Stimulated activated CD4-positive, alpha-beta T cell treated with anti-CD3 and anti-CD28 coated beads, Interleukin-4, amount 100 ng/mL, for 48 hours (primary cell): ENCODE measurements at regions not wholly inside any gene's neighbourhood (a gene's known extent, or its start where the extent isn't known, plus 50 kb on each side); places are given as distances from the start of the nearest gene placed in this dataset.

ENCODE experiments used
- DNase-seq, 2 donors: peaks; one replicate each; pipeline ENCODE4 v3.0.0-alpha.2; 2020; ENCODE audit warnings: low read depth in 2 of 2

- DNase-seq, result no peak
These were observed 277.6 kb downstream of the ZEB2 start for GRCh38 chr2:144242311-144242710.

- DNase-seq, result no peak
These were observed 278.1 kb downstream of the ZEB2 start for GRCh38 chr2:144241801-144242200.

DNA sequence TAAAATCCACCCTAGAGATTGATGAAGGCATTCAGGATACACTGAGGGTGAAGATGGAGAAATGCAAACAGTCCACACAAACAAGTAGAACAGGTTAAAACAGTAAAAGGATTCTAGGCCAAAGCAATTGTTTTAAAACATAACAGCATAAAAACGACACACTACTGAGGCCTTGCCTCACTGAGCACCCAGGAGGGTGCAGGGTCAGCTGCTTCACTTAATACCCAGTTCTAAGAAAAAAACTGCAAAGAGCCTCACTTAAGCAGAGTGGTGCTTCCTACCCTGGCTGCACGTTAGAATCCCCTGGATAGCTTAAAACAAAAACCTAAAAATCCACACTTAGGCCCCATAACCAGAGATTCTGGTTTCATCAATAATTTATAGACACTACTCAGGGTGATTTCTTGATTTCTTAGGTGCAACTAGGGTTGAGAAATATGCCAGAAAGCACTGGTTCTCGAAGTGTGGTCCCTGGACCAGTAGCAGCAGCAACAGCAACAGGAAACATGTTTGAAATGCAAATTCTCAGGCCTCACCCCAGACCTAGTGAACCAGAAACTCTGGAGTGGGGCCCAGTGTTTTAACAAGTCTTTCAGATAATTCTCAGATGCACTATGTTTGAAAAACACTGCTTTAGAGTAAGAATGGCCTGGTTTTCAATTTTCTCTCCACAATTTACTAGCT, 279.1 kb downstream of the ZEB2 start:
- DNase-seq, result no peak

DNA sequence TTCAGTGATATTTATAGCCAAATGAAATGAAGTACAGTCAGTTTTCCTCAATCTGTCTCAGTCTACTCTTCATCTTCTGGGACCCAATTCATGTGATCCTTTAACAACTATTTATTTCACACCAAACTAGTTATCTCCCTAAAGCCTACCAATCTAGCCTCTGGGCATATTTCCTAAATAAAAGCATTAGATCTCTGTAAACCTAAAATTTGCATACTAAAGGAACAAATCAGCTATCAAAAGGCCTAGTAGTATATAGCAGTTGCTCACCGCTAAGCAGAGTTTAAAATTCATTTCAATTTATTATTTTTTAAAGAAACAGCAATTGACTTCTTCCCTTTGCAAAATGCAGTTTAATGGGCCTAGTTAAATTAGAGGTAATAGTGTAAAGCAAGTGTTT, 280.2 kb downstream of the ZEB2 start:
- DNase-seq, result no peak

- DNase-seq, result no peak
These were observed 280.6 kb downstream of the ZEB2 start for GRCh38 chr2:144239306-144239705.

GRCh38 chr2:144237830-144238627, 281.9 kb downstream of the ZEB2 start:
- no peak for DNase-seq

DNA sequence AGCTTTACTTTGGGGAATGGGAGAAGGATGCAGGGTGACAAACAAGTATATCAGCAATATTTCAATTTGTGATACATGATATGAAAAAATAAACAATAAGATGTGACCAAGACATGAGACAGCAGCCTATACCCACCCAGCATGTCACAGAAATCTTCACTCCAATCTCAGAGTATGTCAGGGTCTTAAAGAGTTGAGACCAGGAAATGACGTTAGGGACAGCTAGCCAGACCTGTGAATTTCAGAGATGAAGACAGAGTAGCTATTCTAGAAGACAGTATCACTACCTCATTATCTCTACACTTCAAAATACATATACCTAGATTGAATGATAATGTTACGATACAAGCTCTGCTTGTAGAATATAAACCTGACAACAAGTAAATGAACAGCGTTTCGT, 282.8 kb downstream of the ZEB2 start:
- DNase-seq, result no peak

- DNase-seq, result no peak
These were observed 284.9 kb downstream of the ZEB2 start for GRCh38 chr2:144235050-144235449.

DNA sequence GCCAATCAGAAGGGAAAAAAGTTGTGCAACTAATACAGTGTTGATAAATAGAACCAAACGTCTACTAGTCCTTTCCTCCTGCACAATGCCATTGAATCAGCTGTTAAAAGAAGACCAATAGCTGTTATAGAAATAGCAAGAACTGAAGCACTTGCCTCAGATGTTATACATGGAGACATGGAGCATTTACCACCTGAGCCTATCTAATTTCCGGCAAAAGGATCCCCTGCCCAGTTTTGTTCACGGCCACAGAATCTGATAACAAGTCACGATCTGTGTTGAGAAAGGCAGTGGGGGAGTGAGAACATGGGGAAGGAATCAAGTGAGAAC, 285.4 kb downstream of the ZEB2 start:
- DNase-seq, result no peak

- DNase-seq, result no peak
These were observed 286.0 kb downstream of the ZEB2 start for GRCh38 chr2:144233733-144234541.

DNA sequence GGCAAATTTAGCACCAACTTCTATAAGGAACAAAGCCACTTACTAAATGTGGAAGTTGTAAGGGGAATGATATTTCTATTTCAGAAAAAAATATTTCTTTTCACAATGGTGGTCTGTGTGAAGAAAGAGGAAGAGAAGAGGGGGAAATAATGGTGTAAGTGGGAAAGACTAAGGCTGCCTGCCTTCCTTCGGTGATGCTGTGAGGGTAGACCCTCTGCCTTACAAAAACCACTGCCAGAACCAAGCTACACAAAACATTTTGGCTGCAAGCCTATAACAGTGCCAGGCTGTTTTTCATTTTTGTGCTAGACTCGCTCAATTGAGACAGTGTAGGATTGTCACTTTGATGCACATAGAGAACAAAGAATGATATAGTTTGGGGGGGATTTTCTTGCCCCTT, 286.6 kb downstream of the ZEB2 start:
- no peak for DNase-seq

DNA sequence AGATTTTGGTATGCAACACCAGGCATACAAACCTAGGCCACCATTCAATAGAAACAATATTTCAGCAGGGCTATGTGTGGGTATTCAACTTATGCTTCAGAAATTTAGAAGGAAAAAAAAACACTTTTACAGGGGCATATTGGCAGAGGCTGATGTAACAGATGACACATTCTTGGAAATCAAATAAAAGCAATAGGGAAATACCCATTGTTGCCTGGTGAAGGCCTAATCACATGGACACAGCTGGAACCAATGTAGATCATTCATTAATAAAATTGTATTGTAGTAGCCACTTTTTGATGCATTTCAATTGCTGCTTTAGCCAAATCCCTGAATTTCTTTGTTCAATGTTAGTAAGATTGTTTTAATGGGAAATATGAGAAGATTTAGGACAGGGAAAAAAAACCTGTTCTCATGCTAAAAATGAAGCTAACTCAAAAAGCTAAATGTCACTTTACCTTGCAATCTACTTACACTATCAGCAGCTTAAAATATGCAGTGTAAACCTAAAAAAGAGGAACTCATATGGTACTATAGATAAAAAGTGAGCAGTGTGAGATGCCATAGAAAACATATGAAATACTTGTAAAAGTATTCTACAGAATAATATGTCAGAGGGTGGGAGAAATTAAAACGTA, 289.4 kb downstream of the ZEB2 start:
- no peak for DNase-seq

DNA sequence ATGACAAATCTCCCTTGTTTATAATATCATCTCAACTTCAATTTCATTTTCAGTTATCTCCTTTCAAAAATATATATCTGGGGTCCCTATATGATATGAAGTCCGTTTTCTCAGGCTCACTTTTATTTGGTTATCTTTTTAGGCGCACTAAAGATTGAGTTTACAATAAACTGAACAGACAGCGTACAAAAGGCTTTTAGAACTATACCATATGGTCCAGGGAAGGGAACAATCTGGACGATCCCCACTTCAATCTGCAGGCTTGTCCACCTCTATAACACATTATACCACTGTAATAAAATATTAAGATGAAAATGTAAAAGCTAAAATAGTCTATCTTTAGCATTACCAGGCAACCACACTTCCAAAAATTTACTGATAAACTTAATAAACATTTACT, 289.9 kb downstream of the ZEB2 start:
- DNase-seq, result no peak

- DNase-seq, result no peak
These were observed 290.6 kb downstream of the ZEB2 start for GRCh38 chr2:144229296-144229695.

- no peak for DNase-seq
These were observed 292.4 kb downstream of the ZEB2 start for GRCh38 chr2:144227427-144228105.

DNA sequence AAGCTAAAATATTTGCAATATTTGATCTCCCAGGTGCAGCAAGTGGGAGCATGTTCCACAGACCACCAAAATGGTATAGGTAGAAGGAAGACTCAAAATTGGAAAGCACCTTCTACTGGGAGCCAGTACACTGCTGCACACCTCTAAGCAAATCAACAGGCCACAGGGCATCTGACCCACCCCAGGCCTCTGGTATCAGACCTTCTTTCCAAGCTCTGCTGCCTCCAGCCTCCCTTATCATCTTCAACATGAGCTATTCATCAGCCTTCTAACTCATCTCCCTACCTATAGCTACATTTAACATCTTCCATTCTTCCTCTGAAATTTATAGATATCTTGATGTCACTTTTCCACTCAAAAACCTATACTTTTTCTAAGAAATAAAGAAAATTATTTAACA, 294.8 kb downstream of the ZEB2 start:
- no peak for DNase-seq

DNA sequence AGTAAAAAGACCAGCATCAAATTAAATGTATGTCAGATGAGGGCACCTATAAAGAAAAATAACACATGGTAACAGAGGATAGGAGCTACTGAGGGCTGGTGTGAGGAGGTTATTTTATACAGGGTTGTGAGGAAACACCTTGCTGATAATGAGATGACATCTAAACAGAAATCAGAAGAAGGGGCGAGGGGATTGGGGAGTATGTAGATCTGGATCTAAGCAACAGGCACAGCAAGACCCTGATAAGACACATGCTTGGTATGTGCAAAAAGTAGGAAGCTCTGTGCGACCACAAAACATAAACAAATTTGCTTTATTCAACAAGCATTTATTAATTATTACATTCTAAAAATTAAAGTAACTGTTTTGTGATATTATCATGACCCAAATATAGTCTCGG, 295.4 kb downstream of the ZEB2 start:
- DNase-seq, result no peak

DNA sequence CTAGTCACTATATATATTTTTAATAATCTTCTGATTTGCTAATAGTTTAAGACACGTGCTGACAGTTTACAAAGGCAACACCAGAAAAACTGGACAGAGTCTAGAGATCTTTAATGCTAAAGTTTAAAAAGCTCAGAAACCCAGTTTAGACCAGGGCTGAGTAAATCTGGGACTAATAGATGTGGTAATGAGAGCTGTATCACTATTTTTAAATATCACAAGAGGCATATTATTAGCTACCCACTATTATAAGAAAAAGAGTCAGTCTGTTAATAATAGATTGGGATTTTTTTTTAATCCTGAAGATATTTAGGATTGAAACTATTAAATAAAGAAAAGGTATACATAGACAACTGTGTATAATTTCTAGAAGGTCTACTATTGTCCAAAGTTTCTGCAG, 299.9 kb downstream of the ZEB2 start:
- DNase-seq, result no peak

GRCh38 chr2:144217853-144218633, 301.9 kb downstream of the ZEB2 start:
- no peak for DNase-seq

DNA sequence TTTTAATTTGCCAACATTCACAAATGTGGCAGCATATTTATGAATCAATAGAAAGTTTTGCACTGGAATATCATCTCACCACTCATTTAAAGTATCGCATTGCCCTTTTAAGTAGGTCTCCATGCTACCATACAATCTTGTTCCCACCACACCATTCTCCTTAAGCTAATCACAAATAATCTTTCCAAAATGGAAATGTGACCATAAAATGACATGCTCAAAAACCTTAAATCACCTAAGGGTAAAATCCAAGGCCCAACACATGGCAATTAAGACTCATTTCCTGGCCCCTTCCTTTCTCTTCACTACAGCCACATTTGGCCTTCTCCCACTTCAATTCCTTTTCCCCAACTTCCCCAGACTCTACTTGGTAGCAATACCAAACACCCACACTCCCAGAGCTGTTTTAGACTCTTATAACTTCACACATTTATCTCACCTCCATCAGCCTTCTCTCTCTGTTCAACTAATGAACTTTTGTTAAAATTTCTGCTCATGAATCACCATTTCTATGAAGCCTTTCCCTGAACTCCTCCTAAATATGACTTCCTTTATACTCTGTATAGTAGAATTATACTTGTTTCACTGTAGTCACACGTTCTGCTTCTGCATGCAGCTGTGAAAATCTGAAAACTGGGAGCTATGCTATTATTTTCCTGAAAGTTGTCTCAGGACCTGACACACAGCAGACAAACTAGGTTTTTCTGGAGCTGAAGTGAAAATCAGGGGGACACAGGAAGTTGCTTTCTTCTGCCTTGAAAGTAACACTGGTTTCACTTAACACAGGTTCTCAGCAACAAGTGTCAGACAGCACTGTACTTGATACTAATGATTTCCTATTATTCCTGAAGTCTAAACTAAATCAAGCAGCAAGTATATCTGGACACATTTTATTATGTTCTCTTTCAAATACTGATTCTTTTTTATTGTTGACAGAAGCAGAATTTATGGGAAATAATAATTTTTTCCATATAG, 303.9 kb downstream of the ZEB2 start:
- no peak for DNase-seq
